Stimulated activated CD4-positive, alpha-beta T cell treated with anti-CD3 and anti-CD28 coated beads, Interleukin-1b, Interleukin-23, amount 100 ng/mL, for 24 hours (primary cell): ENCODE measurements at regions not wholly inside any gene's neighbourhood (a gene's known extent, or its start where the extent isn't known, plus 50 kb on each side); places are given as distances from the start of the nearest gene placed in this dataset.
"Not testable (repeated sequence)": the region's sequence is repeated elsewhere in the genome, so short reads cannot be mapped to it uniquely, and the experiment has no call there.

Experiments
- DNase-seq, 4 experiments: peaks; one replicate each; pipeline ENCODE4 v3.0.0-alpha.2; 2020; ENCODE audit warnings: low read depth in 4 of 4, low spot score in 1 of 4

DNA sequence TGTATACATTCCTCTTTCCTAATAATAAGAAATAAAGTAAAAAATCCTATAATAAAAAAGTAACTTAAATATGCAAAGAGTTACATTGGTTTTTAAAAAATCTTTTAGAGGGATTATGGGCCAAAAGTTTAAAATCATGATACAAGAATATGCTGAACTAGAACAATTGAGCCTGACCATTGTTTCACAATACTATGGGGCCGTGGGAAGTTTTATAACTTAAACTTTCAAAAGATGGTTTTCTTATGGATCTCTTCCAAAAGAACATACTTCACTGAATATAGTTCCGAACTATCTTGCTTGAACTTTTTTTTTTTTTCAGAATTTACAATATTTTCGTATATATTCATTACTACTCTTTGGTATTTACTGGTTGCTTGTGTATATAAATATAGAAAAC is 97.6 kb downstream of the NFKBIZ start:
- DNase-seq: no peak

DNA sequence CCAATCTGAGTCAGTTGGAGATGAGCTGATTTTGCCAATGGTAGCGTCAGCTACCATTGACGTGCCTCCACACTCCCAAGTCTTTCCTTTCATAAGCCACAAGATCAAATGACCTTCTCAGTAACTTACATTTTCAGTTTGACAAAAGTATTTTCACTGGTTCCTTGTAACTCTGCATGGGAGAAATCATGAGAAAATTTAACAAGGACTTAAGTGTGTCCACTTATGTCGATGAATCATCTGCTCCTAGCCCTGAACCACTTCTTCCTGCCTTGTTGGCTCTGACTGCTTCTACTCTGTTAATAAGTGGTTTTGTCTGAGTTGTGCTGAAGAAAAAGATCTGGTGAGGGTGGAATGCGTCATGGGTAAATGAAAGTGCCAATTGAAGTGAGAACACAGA is 101.2 kb downstream of the NFKBIZ start:
- no peak for DNase-seq

DNA sequence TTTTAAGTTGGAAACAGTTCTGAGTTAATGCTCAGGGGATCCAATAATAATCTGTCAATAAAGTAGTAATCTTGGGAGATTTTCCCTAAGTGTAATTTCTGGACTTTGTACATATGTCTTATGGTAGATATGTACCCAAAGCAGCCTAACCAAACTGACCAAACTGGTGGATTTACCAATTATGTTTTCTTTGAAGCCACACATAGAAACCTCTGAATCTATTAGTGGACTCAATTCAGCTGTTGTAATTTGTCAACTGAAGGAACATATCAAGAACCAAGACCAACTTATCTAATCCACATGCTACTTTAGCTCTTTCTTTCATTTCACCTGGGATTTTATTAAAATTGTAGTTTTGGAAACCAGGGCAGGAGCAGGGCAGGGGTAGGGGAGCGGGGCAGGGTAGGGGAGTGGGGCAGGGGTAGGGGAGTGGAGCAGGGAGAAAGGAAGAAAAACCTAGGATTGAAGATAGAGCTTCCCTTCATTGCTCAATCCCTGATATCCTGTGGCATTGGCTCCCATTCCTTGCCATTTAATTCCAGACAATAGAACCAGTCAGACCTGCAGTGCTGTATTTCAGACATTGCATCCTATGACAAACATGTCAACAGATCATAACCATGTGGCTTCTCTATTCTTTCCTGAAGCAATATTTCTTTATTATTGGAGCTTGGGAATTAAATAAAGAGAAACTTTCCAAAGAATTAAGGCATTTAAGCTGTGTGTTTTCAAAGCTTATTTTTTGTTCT is 101.8 kb downstream of the NFKBIZ start:
- DNase-seq: no peak

- no peak for DNase-seq
Observed at GRCh38 chr3:101954361-101954760, 105.0 kb downstream of the NFKBIZ start.

DNA sequence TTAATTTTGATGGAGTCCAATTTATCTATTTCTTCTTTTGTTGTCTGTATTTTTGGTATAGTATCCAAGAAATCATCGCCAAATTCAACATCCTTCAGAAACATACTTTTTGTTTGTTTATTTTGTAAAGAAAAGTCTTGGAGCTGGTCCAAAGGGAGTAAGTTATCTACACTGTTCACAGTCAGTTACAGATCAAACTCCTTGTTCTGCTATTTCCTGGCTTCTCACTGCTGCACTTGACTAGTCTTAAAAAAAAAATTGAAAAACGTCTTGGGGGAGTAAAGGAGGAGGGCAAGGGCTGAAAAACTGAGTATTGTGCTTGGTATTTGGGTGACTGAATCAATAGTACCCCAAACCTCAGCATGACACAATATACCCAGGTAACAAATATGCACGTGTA is 105.6 kb downstream of the NFKBIZ start:
- DNase-seq: no peak

DNA sequence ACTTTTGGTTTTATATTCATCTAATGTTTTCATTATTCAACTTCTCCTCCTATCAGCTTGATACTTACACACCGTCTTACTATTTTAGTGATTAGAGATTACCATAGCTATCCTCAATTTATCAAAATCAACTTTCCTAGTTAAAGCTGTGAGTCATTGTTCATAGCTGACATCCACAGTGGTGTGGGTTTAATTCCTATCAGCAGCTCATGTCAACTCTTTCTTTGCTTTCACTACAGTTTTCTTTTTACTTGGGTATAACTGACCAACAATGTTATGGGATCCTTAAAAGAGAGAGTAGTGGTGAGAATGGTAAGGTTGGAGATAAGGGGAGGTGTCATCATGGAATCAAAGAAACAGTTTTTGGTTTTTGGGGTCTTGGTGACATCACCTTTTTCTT is 112.7 kb downstream of the NFKBIZ start:
- no peak for DNase-seq

GRCh38 chr3:101963902-101964362 is 114.6 kb downstream of the NFKBIZ start:
- DNase-seq: no peak

- no peak for DNase-seq
Observed at GRCh38 chr3:101964861-101965260, 115.5 kb downstream of the NFKBIZ start.

DNA sequence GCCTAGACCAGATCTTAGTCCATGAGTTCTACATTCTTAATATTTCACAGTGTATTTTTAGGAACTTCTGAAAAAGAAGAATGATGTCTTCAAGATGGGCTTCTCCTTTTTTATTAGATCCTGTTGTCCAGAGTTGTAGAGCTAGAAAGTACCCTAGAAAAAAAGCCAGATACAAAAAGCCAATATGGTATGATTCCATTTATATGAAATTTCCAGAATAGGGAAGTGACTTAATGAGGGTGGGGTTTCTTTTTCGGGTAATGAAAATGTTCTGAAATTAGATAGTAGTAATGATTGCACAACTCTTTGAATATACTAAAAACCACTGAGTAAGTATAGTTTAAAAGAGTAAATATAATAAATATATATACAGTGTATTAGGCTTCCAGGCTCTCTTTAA is 116.9 kb downstream of the NFKBIZ start:
- no peak for DNase-seq

DNA sequence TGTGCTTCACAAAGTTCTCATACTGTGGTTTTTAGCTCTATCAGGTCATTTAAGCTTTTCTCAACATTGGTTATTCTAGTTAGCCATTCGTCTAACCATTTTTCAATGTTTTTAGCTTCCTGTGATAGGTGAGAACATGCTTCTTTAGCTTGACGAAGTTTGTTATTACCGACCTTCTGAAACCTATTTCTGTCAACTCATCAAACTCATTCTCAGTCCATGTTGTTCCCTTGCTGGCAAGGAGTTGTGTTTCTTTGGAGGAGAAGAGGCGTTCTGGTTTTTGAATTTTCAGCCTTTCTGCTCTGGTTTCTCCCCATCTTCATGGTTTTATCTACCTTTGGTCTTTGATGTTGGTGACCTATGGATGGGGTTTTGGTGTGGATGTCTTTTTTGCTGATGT is 120.9 kb downstream of the NFKBIZ start:
- no peak for DNase-seq

DNA sequence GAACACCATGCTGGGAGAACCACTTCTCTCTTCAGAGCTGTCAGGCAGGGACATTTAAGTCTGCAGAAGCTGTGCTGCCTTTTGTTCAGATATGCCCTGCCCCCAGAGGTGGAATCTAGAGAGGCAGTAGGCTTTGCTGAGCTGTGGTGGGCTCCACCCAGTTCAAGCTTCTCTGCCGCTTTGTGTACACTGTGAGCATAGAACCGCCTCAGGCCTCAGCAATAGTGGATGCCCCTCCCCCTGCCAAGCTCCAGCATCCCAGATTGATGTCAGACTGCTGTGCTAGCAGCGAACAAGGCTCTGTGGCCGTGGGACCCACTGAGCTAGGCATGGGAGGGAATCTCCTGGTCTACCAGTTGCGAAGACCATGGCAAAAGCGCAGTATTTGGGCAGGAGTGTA is 121.6 kb downstream of the NFKBIZ start:
- no peak for DNase-seq

- no peak for DNase-seq
Observed at GRCh38 chr3:101972430-101973162, 123.3 kb downstream of the NFKBIZ start.

- DNase-seq: no peak
Observed at GRCh38 chr3:101973163-101973505, 123.8 kb downstream of the NFKBIZ start.

- DNase-seq: not testable (repeated sequence)
Observed at GRCh38 chr3:101975415-101975814, 126.1 kb downstream of the NFKBIZ start.

- no peak for DNase-seq
Observed at GRCh38 chr3:101976473-101976872, 127.2 kb downstream of the NFKBIZ start.

- DNase-seq: no peak
Observed at GRCh38 chr3:101978348-101978747, 129.0 kb downstream of the NFKBIZ start.

GRCh38 chr3:101979033-101979432 is 129.7 kb downstream of the NFKBIZ start:
- DNase-seq: no peak

- DNase-seq: no peak
Observed at GRCh38 chr3:101984356-101984755, 135.0 kb downstream of the NFKBIZ start.

DNA sequence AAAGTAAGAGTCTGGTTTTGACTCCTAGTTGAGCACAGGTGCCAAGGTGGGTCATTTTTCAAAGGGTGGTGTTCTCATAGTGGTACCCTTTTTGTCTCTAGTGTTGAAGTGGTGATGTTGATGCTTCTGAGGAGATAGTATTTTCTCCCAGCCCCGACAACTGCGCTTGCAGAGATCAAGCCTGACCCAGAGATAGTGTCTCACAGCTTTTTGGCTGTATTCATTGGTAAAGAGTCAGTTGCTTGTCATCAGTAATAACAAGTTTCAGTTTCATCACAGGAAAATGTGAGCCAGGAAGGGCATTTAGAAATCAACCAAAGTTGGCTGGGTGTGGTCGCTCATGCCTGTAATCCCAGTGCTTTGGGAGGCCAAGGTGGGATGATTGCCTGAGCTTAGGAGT is 139.3 kb downstream of the NFKBIZ start:
- no peak for DNase-seq

- DNase-seq: no peak
Observed at GRCh38 chr3:101989578-101990200, 140.4 kb downstream of the NFKBIZ start.

DNA sequence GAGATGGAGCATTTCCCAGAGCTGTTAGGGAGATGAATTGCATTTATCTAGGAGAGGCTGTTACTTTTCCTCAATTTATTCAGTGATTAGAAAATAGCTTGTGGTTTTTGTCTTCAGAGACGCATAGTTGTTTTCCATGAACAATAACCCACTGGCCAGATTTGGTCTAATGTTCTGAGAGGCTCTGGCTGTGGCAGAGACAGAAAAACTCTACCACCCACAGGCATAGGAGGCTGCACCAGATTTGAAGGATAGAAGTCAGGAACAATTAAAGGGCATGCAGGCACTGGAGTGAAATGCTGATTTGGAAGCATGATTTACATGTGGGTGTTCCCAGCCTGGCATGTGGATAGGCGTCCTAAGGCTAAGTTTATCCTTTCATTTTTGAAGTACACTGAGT is 143.5 kb downstream of the NFKBIZ start:
- no peak for DNase-seq

- no peak for DNase-seq
Observed at GRCh38 chr3:101994386-101994785, 145.1 kb downstream of the NFKBIZ start.
